ENCODE measurements at regions not wholly inside any gene's neighbourhood (a gene's known extent, or its start where the extent isn't known, plus 50 kb on each side); places are given as distances from the start of the nearest gene placed in this dataset.
"Not testable (repeated sequence)": the region's sequence is repeated elsewhere in the genome, so short reads cannot be mapped to it uniquely, and the experiment has no call there.

- H3K4me3 ChIP-seq (ENCODE audit: low read depth in 1 of 2, low read length in 2 of 2); H3K4me1 ChIP-seq (ENCODE audit: control insufficient read depth in 1 of 2, insufficient read depth in 2 of 2, low read length in 2 of 2); H3K9me3 ChIP-seq (ENCODE audit: control insufficient read depth in 1 of 2, low read length in 2 of 2); H3K36me3 ChIP-seq (ENCODE audit: control insufficient read depth in 1 of 2, insufficient read depth in 2 of 2, low read length in 2 of 2); H3K27me3 ChIP-seq (ENCODE audit: low read depth, low read length); H3K27ac ChIP-seq (ENCODE audit: low read length): not testable (repeated sequence)
Observed at GRCh38 chr9:67109859-67110258, 117.5 kb upstream of the SPATA31A3 start.

- not testable (repeated sequence) for H3K9me3 ChIP-seq (ENCODE audit: control insufficient read depth in 1 of 2, low read length in 2 of 2); H3K36me3 ChIP-seq (ENCODE audit: control insufficient read depth in 1 of 2, insufficient read depth in 2 of 2, low read length in 2 of 2); H3K27me3 ChIP-seq (ENCODE audit: low read depth, low read length); H3K27ac ChIP-seq (ENCODE audit: low read length); H3K4me3 ChIP-seq (ENCODE audit: low read depth in 1 of 2, low read length in 2 of 2); H3K4me1 ChIP-seq (ENCODE audit: control insufficient read depth in 1 of 2, insufficient read depth in 2 of 2, low read length in 2 of 2)
Observed at GRCh38 chr9:67106659-67107058, 114.3 kb upstream of the SPATA31A3 start.

GRCh38 chr9:67102506-67103276 is 110.3 kb upstream of the SPATA31A3 start:
- H3K4me3 ChIP-seq (ENCODE audit: low read depth in 1 of 2, low read length in 2 of 2); H3K36me3 ChIP-seq (ENCODE audit: control insufficient read depth in 1 of 2, insufficient read depth in 2 of 2, low read length in 2 of 2); H3K9me3 ChIP-seq (ENCODE audit: control insufficient read depth in 1 of 2, low read length in 2 of 2); H3K27me3 ChIP-seq (ENCODE audit: low read depth, low read length); H3K27ac ChIP-seq (ENCODE audit: low read length); H3K4me1 ChIP-seq (ENCODE audit: control insufficient read depth in 1 of 2, insufficient read depth in 2 of 2, low read length in 2 of 2): not testable (repeated sequence)

- H3K27me3 ChIP-seq (ENCODE audit: low read depth, low read length); H3K36me3 ChIP-seq (ENCODE audit: control insufficient read depth in 1 of 2, insufficient read depth in 2 of 2, low read length in 2 of 2); H3K27ac ChIP-seq (ENCODE audit: low read length); H3K4me3 ChIP-seq (ENCODE audit: low read depth in 1 of 2, low read length in 2 of 2); H3K9me3 ChIP-seq (ENCODE audit: control insufficient read depth in 1 of 2, low read length in 2 of 2); H3K4me1 ChIP-seq (ENCODE audit: control insufficient read depth in 1 of 2, insufficient read depth in 2 of 2, low read length in 2 of 2): not testable (repeated sequence)
Observed at GRCh38 chr9:67091104-67091503, 98.8 kb upstream of the SPATA31A3 start.

- H3K27me3 ChIP-seq (ENCODE audit: low read depth, low read length); H3K36me3 ChIP-seq (ENCODE audit: control insufficient read depth in 1 of 2, insufficient read depth in 2 of 2, low read length in 2 of 2); H3K4me1 ChIP-seq (ENCODE audit: control insufficient read depth in 1 of 2, insufficient read depth in 2 of 2, low read length in 2 of 2); H3K27ac ChIP-seq (ENCODE audit: low read length); H3K4me3 ChIP-seq (ENCODE audit: low read depth in 1 of 2, low read length in 2 of 2); H3K9me3 ChIP-seq (ENCODE audit: control insufficient read depth in 1 of 2, low read length in 2 of 2): not testable (repeated sequence)
Observed at GRCh38 chr9:67086862-67087261, 94.5 kb upstream of the SPATA31A3 start.

GRCh38 chr9:67066140-67066539 is 73.8 kb upstream of the SPATA31A3 start:
- not testable (repeated sequence) for H3K4me1 ChIP-seq (ENCODE audit: control insufficient read depth in 1 of 2, insufficient read depth in 2 of 2, low read length in 2 of 2); H3K27ac ChIP-seq (ENCODE audit: low read length); H3K36me3 ChIP-seq (ENCODE audit: control insufficient read depth in 1 of 2, insufficient read depth in 2 of 2, low read length in 2 of 2); H3K27me3 ChIP-seq (ENCODE audit: low read depth, low read length); H3K9me3 ChIP-seq (ENCODE audit: control insufficient read depth in 1 of 2, low read length in 2 of 2); H3K4me3 ChIP-seq (ENCODE audit: low read depth in 1 of 2, low read length in 2 of 2)

- H3K27me3 ChIP-seq (ENCODE audit: low read depth, low read length); H3K27ac ChIP-seq (ENCODE audit: low read length); H3K4me1 ChIP-seq (ENCODE audit: control insufficient read depth in 1 of 2, insufficient read depth in 2 of 2, low read length in 2 of 2); H3K36me3 ChIP-seq (ENCODE audit: control insufficient read depth in 1 of 2, insufficient read depth in 2 of 2, low read length in 2 of 2); H3K9me3 ChIP-seq (ENCODE audit: control insufficient read depth in 1 of 2, low read length in 2 of 2): not testable (repeated sequence)
- peak overlapping the region in 1 of 2 donors; percentile 35 for H3K4me3 ChIP-seq (ENCODE audit: low read depth in 1 of 2, low read length in 2 of 2)
Observed at GRCh38 chr9:67058898-67059715, 66.8 kb upstream of the SPATA31A3 start.
